SK-N-MC (cell line): ENCODE measurements at regions not wholly inside any gene's neighbourhood (a gene's known extent, or its start where the extent isn't known, plus 50 kb on each side); places are given as distances from the start of the nearest gene placed in this dataset.

Experiments used
- DNase-seq: peaks from one replicate; pipeline ENCODE4 v3.0.0-alpha.2; 2011; ENCODE audit warnings: low read depth, low spot score
- H3K27ac ChIP-seq: fragments of 200-600 bp; sonication (generic); 2 replicates; pipeline ENCODE4 v1.5.1; 2016; ENCODE audit warnings: mixed run types
- H3K36me3 ChIP-seq: fragments of 200-600 bp; sonication (generic); 2 replicates; pipeline ENCODE4 v1.6.1; 2017; ENCODE audit warnings: antibody characterized with exemption, low read length, mixed read lengths; ENCODE audit not compliant: insufficient read depth
- H3K4me3 ChIP-seq: fragments of 200-600 bp; sonication (generic); 2 replicates; pipeline ENCODE4 v1.5.1; 2016
- H3K9ac ChIP-seq: fragments of 200-600 bp; sonication (generic); 2 replicates; pipeline ENCODE4 v1.8.0; 2017; ENCODE audit warnings: mixed run types, mixed read lengths; ENCODE audit not compliant: insufficient read length
- H3K9me3 ChIP-seq: fragments of 200-600 bp; sonication (generic); 2 replicates; pipeline ENCODE4 v1.6.1; 2017; ENCODE audit warnings: low read depth, mild to moderate bottlenecking, antibody characterized with exemption, low read length, moderate library complexity, mixed read lengths
- EZH2 ChIP-seq: fragments of 200-600 bp; sonication (generic); IDR thresholded peaks from one replicate; pipeline ENCODE4 v1.6.1; 2017; ENCODE audit warnings: antibody characterized with exemption
- FOXP2 ChIP-seq: optimal IDR thresholded peaks from 2 replicates; pipeline ENCODE3; 2011; ENCODE audit warnings: mild to moderate bottlenecking, moderate library complexity; ENCODE audit not compliant: insufficient read depth; ENCODE audit errors: extremely low read length, control extremely low read depth
- POLR2AphosphoS5 ChIP-seq: IDR thresholded peaks from 2 replicates; pipeline ENCODE4 v1.6.1; 2012; ENCODE audit warnings: mild to moderate bottlenecking, low read depth, low read length, borderline replicate concordance

- Histone ChIP-seq H3K9ac (no peak overlapping the region), H3K4me3 (no peak overlapping the region), H3K9me3 (no peaks in the 10 kb centered on the region), H3K36me3 (no peaks in the 10 kb centered on the region), H3K27ac (no peak overlapping the region)
- no peak for DNase-seq
- TF ChIP-seq EZH2 (no peak), POLR2AphosphoS5 (no peak), FOXP2 (no peak)
Measured at GRCh38 chr11:134475951-134476350, 63.9 kb upstream of the B3GAT1 start.

- TF ChIP-seq POLR2AphosphoS5, result no peak
- no peak for TF ChIP-seq FOXP2
- TF ChIP-seq EZH2, result no peak
- no peaks in the 10 kb centered on the region for H3K9me3 ChIP-seq
- H3K4me3 ChIP-seq, result no peak overlapping the region
- DNase-seq, result no peak
- no peak overlapping the region for H3K9ac ChIP-seq
- H3K36me3 ChIP-seq, result no peaks in the 10 kb centered on the region
- no peak overlapping the region for H3K27ac ChIP-seq
Measured at GRCh38 chr11:134474942-134475341, 62.9 kb upstream of the B3GAT1 start.

- H3K36me3 ChIP-seq, result no peaks in the 10 kb centered on the region
- H3K27ac ChIP-seq, result no peak overlapping the region
- H3K4me3 ChIP-seq, result no peak overlapping the region
- TF ChIP-seq POLR2AphosphoS5, result no peak
- TF ChIP-seq EZH2, result no peak
- TF ChIP-seq FOXP2, result no peak
- no peak for DNase-seq
- H3K9me3 ChIP-seq, result no peaks in the 10 kb centered on the region
- no peak overlapping the region for H3K9ac ChIP-seq
Measured at GRCh38 chr11:134474070-134474860, 62.2 kb upstream of the B3GAT1 start.

- no peak overlapping the region for H3K9ac ChIP-seq
- DNase-seq, result no peak
- no peak overlapping the region for H3K4me3 ChIP-seq
- TF ChIP-seq FOXP2 (no peak), EZH2 (no peak), POLR2AphosphoS5 (no peak)
- no peak overlapping the region for H3K27ac ChIP-seq
- no peaks in the 10 kb centered on the region for H3K36me3 ChIP-seq
- no peaks in the 10 kb centered on the region for H3K9me3 ChIP-seq
Measured at GRCh38 chr11:134471716-134472455, 59.8 kb upstream of the B3GAT1 start.

- H3K36me3 ChIP-seq, result no peaks in the 10 kb centered on the region
- no peak overlapping the region for H3K9ac ChIP-seq
- H3K4me3 ChIP-seq, result no peak overlapping the region
- H3K27ac ChIP-seq, result no peak overlapping the region
- DNase-seq, result no peak
- no peaks in the 10 kb centered on the region for H3K9me3 ChIP-seq
- no peak for TF ChIP-seq FOXP2
Measured at GRCh38 chr11:134471087-134471715, 59.2 kb upstream of the B3GAT1 start.

- H3K9ac ChIP-seq, result no peak overlapping the region
- no peaks in the 10 kb centered on the region for H3K36me3 ChIP-seq
- no peak for TF ChIP-seq POLR2AphosphoS5
- no peak for TF ChIP-seq FOXP2
- no peak for TF ChIP-seq EZH2
- DNase-seq, result no peak
- H3K27ac ChIP-seq, result no peak overlapping the region
- H3K9me3 ChIP-seq, result no peaks in the 10 kb centered on the region
- no peak overlapping the region for H3K4me3 ChIP-seq
Measured at GRCh38 chr11:134470238-134470637, 58.2 kb upstream of the B3GAT1 start.

GRCh38 chr11:134469627-134470026 lies 57.6 kb upstream of the B3GAT1 start:
- Histone ChIP-seq H3K27ac (no peak overlapping the region), H3K36me3 (no peaks in the 10 kb centered on the region), H3K9ac (no peak overlapping the region), H3K9me3 (no peaks in the 10 kb centered on the region), H3K4me3 (no peak overlapping the region)
- no peak for DNase-seq
- no peak for TF ChIP-seq FOXP2
- TF ChIP-seq EZH2, result no peak

GRCh38 chr11:134468796-134469195 lies 56.8 kb upstream of the B3GAT1 start:
- H3K27ac ChIP-seq, result no peak overlapping the region
- H3K36me3 ChIP-seq, result no peaks in the 10 kb centered on the region
- no peak for DNase-seq
- H3K4me3 ChIP-seq, result no peak overlapping the region
- H3K9me3 ChIP-seq, result no peaks in the 10 kb centered on the region
- H3K9ac ChIP-seq, result no peak overlapping the region
- no peak for TF ChIP-seq POLR2AphosphoS5
- no peak for TF ChIP-seq FOXP2
- TF ChIP-seq EZH2, result no peak
